ENCODE measurements at regions not wholly inside any gene's neighbourhood (a gene's known extent, or its start where the extent isn't known, plus 50 kb on each side); places are given as distances from the start of the nearest gene placed in this dataset.

- no peak for DNase-seq (ENCODE audit: low read depth)
- H3K4me3 ChIP-seq (ENCODE audit: low read depth, low read length) = no peak overlapping the region
- TF ChIP-seq, protein P1, sequence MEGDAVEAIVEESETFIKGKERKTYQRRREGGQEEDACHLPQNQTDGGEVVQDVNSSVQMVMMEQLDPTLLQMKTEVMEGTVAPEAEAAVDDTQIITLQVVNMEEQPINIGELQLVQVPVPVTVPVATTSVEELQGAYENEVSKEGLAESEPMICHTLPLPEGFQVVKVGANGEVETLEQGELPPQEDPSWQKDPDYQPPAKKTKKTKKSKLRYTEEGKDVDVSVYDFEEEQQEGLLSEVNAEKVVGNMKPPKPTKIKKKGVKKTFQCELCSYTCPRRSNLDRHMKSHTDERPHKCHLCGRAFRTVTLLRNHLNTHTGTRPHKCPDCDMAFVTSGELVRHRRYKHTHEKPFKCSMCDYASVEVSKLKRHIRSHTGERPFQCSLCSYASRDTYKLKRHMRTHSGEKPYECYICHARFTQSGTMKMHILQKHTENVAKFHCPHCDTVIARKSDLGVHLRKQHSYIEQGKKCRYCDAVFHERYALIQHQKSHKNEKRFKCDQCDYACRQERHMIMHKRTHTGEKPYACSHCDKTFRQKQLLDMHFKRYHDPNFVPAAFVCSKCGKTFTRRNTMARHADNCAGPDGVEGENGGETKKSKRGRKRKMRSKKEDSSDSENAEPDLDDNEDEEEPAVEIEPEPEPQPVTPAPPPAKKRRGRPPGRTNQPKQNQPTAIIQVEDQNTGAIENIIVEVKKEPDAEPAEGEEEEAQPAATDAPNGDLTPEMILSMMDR (conservative IDR thresholded peaks at IDR 0.05; ENCODE audit: low read depth, low read length) = no peak
Measured at GRCh38 chr15:93458597-93458996, 369.6 kb upstream of the RGMA start.

GRCh38 chr15:93454788-93455187, 365.8 kb upstream of the RGMA start:
- no peak overlapping the region for H3K4me3 ChIP-seq (ENCODE audit: low read depth, low read length)
- TF ChIP-seq, protein P1 (conservative IDR thresholded peaks at IDR 0.05; ENCODE audit: low read depth, low read length) = no peak
- DNase-seq (ENCODE audit: low read depth) = no peak

- TF ChIP-seq, protein P1 (conservative IDR thresholded peaks at IDR 0.05; ENCODE audit: low read depth, low read length) = no peak
- no peak for DNase-seq (ENCODE audit: low read depth)
Measured at GRCh38 chr15:93452537-93453211, 363.7 kb upstream of the RGMA start.

GRCh38 chr15:93451822-93452221, 362.8 kb upstream of the RGMA start:
- H3K4me3 ChIP-seq (ENCODE audit: low read depth, low read length) = no peak overlapping the region
- no peak for DNase-seq (ENCODE audit: low read depth)
- TF ChIP-seq, protein P1 (conservative IDR thresholded peaks at IDR 0.05; ENCODE audit: low read depth, low read length) = no peak

More at GRCh38 chr15:93452537-93453211, 363.7 kb upstream of the RGMA start:
- H3K4me3 ChIP-seq (ENCODE audit: low read depth, low read length) = no peak overlapping the region

DNA sequence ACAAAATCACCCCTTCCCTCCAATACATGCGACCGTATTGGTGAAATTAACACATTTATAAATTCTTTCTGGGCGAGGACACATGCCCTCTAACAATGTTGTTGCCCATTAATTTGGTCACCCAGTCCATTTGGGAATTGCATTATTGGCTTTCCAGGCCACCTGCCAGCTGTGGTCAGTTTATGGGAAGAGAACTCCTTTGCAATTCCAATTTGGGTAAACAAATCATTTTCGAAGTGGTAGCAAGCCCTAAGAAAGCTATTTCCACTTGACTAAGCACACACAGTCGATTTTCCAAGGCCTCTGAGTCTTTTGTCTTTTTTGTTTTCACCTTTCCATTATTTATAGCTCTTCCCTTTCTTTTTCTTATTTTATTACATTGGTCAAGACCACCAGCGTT, 362.3 kb upstream of the RGMA start:
- TF ChIP-seq, protein P1 (conservative IDR thresholded peaks at IDR 0.05; ENCODE audit: low read depth, low read length) = no peak
- DNase-seq (ENCODE audit: low read depth) = no peak
- H3K4me3 ChIP-seq (ENCODE audit: low read depth, low read length) = no peak overlapping the region

DNA sequence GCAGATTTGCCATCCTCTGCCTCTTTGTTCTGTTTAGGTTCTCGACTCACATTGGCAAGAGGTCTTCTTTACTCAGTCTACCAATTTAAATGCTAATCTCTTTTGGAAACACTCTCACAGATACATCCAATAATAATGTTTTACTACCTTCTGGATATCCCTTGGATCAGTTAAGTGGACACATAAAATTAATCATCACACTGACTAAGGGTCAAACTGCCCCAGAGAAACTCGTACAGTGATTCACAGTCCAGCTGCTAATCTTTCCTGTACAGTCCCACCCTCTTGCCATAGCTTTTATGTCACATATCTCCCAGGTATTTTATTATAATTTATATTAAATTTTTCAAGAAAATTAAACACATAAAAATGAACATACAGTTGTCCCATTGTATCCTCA, 360.8 kb upstream of the RGMA start:
- no peak for DNase-seq (ENCODE audit: low read depth)
- TF ChIP-seq, protein P1 (conservative IDR thresholded peaks at IDR 0.05; ENCODE audit: low read depth, low read length) = no peak
- H3K4me3 ChIP-seq (ENCODE audit: low read depth, low read length) = no peak overlapping the region

GRCh38 chr15:93438310-93438709, 349.3 kb upstream of the RGMA start:
- TF ChIP-seq, protein P1 (conservative IDR thresholded peaks at IDR 0.05; ENCODE audit: low read depth, low read length) = no peak
- no peak overlapping the region for H3K4me3 ChIP-seq (ENCODE audit: low read depth, low read length)
- no peak for DNase-seq (ENCODE audit: low read depth)

Data from epithelial cell of proximal tubule (primary cell).